ENCODE measurements at regions not wholly inside any gene's neighbourhood (a gene's known extent, or its start where the extent isn't known, plus 50 kb on each side); places are given as distances from the start of the nearest gene placed in this dataset.

GRCh38 chr2:19171409-19171808, 187.0 kb downstream of the OSR1 start:
- TF ChIP-seq, protein P1, sequence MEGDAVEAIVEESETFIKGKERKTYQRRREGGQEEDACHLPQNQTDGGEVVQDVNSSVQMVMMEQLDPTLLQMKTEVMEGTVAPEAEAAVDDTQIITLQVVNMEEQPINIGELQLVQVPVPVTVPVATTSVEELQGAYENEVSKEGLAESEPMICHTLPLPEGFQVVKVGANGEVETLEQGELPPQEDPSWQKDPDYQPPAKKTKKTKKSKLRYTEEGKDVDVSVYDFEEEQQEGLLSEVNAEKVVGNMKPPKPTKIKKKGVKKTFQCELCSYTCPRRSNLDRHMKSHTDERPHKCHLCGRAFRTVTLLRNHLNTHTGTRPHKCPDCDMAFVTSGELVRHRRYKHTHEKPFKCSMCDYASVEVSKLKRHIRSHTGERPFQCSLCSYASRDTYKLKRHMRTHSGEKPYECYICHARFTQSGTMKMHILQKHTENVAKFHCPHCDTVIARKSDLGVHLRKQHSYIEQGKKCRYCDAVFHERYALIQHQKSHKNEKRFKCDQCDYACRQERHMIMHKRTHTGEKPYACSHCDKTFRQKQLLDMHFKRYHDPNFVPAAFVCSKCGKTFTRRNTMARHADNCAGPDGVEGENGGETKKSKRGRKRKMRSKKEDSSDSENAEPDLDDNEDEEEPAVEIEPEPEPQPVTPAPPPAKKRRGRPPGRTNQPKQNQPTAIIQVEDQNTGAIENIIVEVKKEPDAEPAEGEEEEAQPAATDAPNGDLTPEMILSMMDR (conservative IDR thresholded peaks at IDR 0.05): no peak
- no peak for TF ChIP-seq ZFX (IDR thresholded peaks at IDR 0.05)
